ENCODE measurements at regions not wholly inside any gene's neighbourhood (a gene's known extent, or its start where the extent isn't known, plus 50 kb on each side); places are given as distances from the start of the nearest gene placed in this dataset.

DNA sequence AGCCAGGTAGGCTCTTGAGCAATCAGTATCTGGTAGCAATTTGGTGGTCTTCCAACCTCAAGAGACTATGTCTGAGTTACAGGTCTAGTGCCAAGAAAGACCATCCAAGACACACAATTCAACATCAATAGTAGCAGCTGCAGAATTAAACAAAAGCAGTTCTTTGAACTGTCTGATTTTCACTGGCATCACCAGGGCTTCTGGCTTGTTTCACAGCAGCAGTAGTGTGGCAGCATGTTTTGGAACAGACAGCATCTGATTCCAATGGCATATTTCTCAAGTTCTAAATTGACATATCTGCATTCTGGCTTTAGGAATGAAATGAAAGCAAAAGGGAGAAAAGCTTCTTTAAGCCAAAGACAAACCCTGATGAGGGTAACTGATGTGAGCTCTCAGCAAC lies 334.7 kb upstream of the PRMT6 start:
- POLR2A ChIA-PET: no interaction called here
- no TSS peak for BruUV-seq (replicated peaks)

DNA sequence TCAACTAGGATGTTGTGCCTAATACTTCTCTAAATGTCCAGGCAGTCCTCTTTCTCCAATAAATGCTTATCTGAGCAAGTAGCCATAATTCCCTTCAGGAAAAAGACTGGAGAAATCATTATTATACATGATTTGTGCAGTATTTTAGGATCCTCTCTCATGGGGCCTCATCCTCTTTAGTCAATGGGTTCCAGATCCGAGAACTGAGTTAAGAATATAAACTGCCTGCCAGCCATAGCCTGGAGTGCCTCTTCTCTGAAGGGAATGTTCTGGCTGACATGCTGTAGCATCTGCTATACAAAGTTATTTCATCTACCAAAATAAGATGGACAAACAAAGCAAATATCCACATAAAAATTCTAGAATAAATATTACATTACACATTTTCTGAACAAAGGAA lies 334.0 kb upstream of the PRMT6 start:
- H3K4me2 ChIP-seq (ENCODE audit: insufficient read depth, low read length): no peak overlapping the region
- dilution Hi-C loops (cut with MboI; ENCODE audit: extremely low pct_ligation_motif_present, low sequenced_read_pairs): no loop called here

More for the DNA sequence above, 334.7 kb upstream of the PRMT6 start:
- Histone ChIP-seq H3K9me1 (replicated peaks; ENCODE audit: control insufficient read depth, extremely low read depth, insufficient read depth, low read length) (no peaks in the 10 kb centered on the region), H3K9ac (replicated peaks; ENCODE audit: extremely low read depth, insufficient read depth, low read length) (no peak overlapping the region), H3K4me1 (ENCODE audit: control insufficient read depth, extremely low read depth, insufficient read depth, low read length) (no peaks in the 10 kb centered on the region), H3K9me3 (replicated peaks; ENCODE audit: control insufficient read depth, insufficient read depth, low read length) (no peaks in the 10 kb centered on the region), H4K20me1 (replicated peaks; ENCODE audit: control insufficient read depth, extremely low read depth, insufficient read depth, low read length) (no peaks in the 10 kb centered on the region), H3K27ac (ENCODE audit: insufficient read depth, low read depth, low read length) (no peak overlapping the region), H3K4me2 (ENCODE audit: insufficient read depth, low read length) (no peak overlapping the region), H3K79me2 (ENCODE audit: control insufficient read depth, insufficient read depth, low read length) (no peaks in the 10 kb centered on the region), H2AFZ (ENCODE audit: low read depth, low read length) (no peak overlapping the region), H3K27me3 (ENCODE audit: control insufficient read depth in 2 of 2, insufficient read depth in 2 of 2, low read length in 2 of 2) (no peaks in the 10 kb centered on the region), H3K4me3 (replicated peaks in 1 of 3; ENCODE audit: insufficient read depth in 1 of 3, low read depth in 1 of 3, low read length in 3 of 3) (no peak overlapping the region), H3K36me3 (ENCODE audit: control insufficient read depth in 2 of 2, extremely low read depth in 1 of 2, insufficient read depth in 2 of 2, low read length in 2 of 2) (no peaks in the 10 kb centered on the region)
- intact Hi-C loops (cut with micrococcal nuclease): no loop called here
- dilution Hi-C loops (cut with MboI; ENCODE audit: extremely low pct_ligation_motif_present, low sequenced_read_pairs): no loop called here
- TF ChIP-seq, protein P1, sequence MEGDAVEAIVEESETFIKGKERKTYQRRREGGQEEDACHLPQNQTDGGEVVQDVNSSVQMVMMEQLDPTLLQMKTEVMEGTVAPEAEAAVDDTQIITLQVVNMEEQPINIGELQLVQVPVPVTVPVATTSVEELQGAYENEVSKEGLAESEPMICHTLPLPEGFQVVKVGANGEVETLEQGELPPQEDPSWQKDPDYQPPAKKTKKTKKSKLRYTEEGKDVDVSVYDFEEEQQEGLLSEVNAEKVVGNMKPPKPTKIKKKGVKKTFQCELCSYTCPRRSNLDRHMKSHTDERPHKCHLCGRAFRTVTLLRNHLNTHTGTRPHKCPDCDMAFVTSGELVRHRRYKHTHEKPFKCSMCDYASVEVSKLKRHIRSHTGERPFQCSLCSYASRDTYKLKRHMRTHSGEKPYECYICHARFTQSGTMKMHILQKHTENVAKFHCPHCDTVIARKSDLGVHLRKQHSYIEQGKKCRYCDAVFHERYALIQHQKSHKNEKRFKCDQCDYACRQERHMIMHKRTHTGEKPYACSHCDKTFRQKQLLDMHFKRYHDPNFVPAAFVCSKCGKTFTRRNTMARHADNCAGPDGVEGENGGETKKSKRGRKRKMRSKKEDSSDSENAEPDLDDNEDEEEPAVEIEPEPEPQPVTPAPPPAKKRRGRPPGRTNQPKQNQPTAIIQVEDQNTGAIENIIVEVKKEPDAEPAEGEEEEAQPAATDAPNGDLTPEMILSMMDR (IDR thresholded peaks at IDR 0.05; ENCODE audit: extremely low read depth in 1 of 2, insufficient read depth in 1 of 2, low read depth in 1 of 2, low read length in 2 of 2): no peak
- no peak for TF ChIP-seq GATA2 (IDR thresholded peaks at IDR 0.05; ENCODE audit: insufficient read depth, insufficient read length, low read depth, low read length)
- no peak for TF ChIP-seq POLR2AphosphoS5 (IDR thresholded peaks at IDR 0.05; ENCODE audit: insufficient read depth, low read depth, low read length)
- TF ChIP-seq EZH2 (IDR thresholded peaks at IDR 0.05; ENCODE audit: borderline replicate concordance, low read depth, low read length, severe bottlenecking): no peak
- no peak for TF ChIP-seq FOS (IDR thresholded peaks at IDR 0.05; ENCODE audit: borderline replicate concordance, insufficient read depth, low read length)
- DNase-seq (ENCODE audit: low read depth, low spot score) (no peak), FAIRE-seq (no peak)
- CTCF ChIA-PET: no interaction called here

More for the DNA sequence above, 334.0 kb upstream of the PRMT6 start:
- POLR2A ChIA-PET: no interaction called here
- no peak for TF ChIP-seq GATA2 (IDR thresholded peaks at IDR 0.05; ENCODE audit: insufficient read depth, insufficient read length, low read depth, low read length)
- TF ChIP-seq MYC (IDR thresholded peaks at IDR 0.05; ENCODE audit: low read depth, low read length): no peak
- no peak for TF ChIP-seq FOS (IDR thresholded peaks at IDR 0.05; ENCODE audit: borderline replicate concordance, insufficient read depth, low read length)
- TF ChIP-seq EZH2 (IDR thresholded peaks at IDR 0.05; ENCODE audit: borderline replicate concordance, low read depth, low read length, severe bottlenecking): no peak
- TF ChIP-seq POLR2AphosphoS5 (IDR thresholded peaks at IDR 0.05; ENCODE audit: insufficient read depth, low read depth, low read length): no peak
- no peak for TF ChIP-seq POLR2A (IDR thresholded peaks at IDR 0.05; ENCODE audit: low read depth, low read length)
- TF ChIP-seq, protein P2, sequence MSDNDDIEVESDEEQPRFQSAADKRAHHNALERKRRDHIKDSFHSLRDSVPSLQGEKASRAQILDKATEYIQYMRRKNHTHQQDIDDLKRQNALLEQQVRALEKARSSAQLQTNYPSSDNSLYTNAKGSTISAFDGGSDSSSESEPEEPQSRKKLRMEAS (IDR thresholded peaks at IDR 0.05; ENCODE audit: insufficient read depth, insufficient read length): no peak
- TF ChIP-seq, protein P1 (IDR thresholded peaks at IDR 0.05; ENCODE audit: extremely low read depth in 1 of 2, insufficient read depth in 1 of 2, low read depth in 1 of 2, low read length in 2 of 2): no peak
- CTCF ChIA-PET: no interaction called here
- Histone ChIP-seq H3K27ac (ENCODE audit: insufficient read depth, low read depth, low read length) (no peak overlapping the region), H3K27me3 (ENCODE audit: control insufficient read depth in 2 of 2, insufficient read depth in 2 of 2, low read length in 2 of 2) (no peaks in the 10 kb centered on the region), H3K4me1 (ENCODE audit: control insufficient read depth, extremely low read depth, insufficient read depth, low read length) (no peaks in the 10 kb centered on the region), H3K9me3 (replicated peaks; ENCODE audit: control insufficient read depth, insufficient read depth, low read length) (no peaks in the 10 kb centered on the region), H3K36me3 (ENCODE audit: control insufficient read depth in 2 of 2, extremely low read depth in 1 of 2, insufficient read depth in 2 of 2, low read length in 2 of 2) (no peaks in the 10 kb centered on the region), H4K20me1 (replicated peaks; ENCODE audit: control insufficient read depth, extremely low read depth, insufficient read depth, low read length) (no peaks in the 10 kb centered on the region), H3K9me1 (replicated peaks; ENCODE audit: control insufficient read depth, extremely low read depth, insufficient read depth, low read length) (no peaks in the 10 kb centered on the region), H3K4me3 (replicated peaks in 1 of 3; ENCODE audit: insufficient read depth in 1 of 3, low read depth in 1 of 3, low read length in 3 of 3) (no peak overlapping the region), H2AFZ (ENCODE audit: low read depth, low read length) (no peak overlapping the region), H3K79me2 (ENCODE audit: control insufficient read depth, insufficient read depth, low read length) (no peaks in the 10 kb centered on the region), H3K9ac (replicated peaks; ENCODE audit: extremely low read depth, insufficient read depth, low read length) (no peak overlapping the region)
- no TSS peak for BruUV-seq (replicated peaks)
- FAIRE-seq (no peak), DNase-seq (ENCODE audit: low read depth, low spot score) (no peak)
- intact Hi-C loops (cut with micrococcal nuclease): no loop called here

Data from endothelial cell of umbilical vein (primary cell).